Neural cell (in vitro differentiated cells): ENCODE measurements at regions not wholly inside any gene's neighbourhood (a gene's known extent, or its start where the extent isn't known, plus 50 kb on each side); places are given as distances from the start of the nearest gene placed in this dataset.

Source experiments
- H2AFZ ChIP-seq: fragments of 200-600, 300-800 bp; sonication (generic), shearing (Covaris generic); 2 replicates; pipeline ENCODE4 v1.6.0; 2014; ENCODE audit warnings: low read depth, mild to moderate bottlenecking, antibody characterized with exemption, low read length, moderate library complexity
- H3F3A ChIP-seq: fragments of 200-600 bp; shearing (Covaris generic); 2 replicates; pipeline ENCODE4 v1.6.1; 2016; ENCODE audit warnings: mild to moderate bottlenecking, moderate library complexity, mixed read lengths, antibody characterized with exemption, low read length; ENCODE audit not compliant: insufficient read depth, poor library complexity, severe bottlenecking
- H3K27ac ChIP-seq: fragments of 200-600, 300-800 bp; sonication (generic), shearing (Covaris generic); 2 replicates; pipeline ENCODE4 v1.5.1; 2014; ENCODE audit warnings: mild to moderate bottlenecking, low read length, moderate library complexity
- H3K27me3 ChIP-seq: fragments of 300-800, 200-600 bp; sonication (generic), shearing (Covaris generic); 2 replicates; pipeline ENCODE4 v1.6.0; 2014; ENCODE audit warnings: mild to moderate bottlenecking, low read depth, low read length, moderate library complexity; ENCODE audit not compliant: insufficient read depth
- H3K36me3 ChIP-seq: fragments of 300-800, 200-600 bp; sonication (generic), shearing (Covaris generic); 2 replicates; pipeline ENCODE4 v1.5.1; 2014; ENCODE audit warnings: mild to moderate bottlenecking, antibody characterized with exemption, low read length, moderate library complexity; ENCODE audit not compliant: insufficient read depth
- H3K4me2 ChIP-seq: fragments of 300-800, 200-600 bp; sonication (generic), shearing (Covaris generic); 2 replicates; pipeline ENCODE4 v1.6.0; 2014; ENCODE audit warnings: mild to moderate bottlenecking, low read length
- H3K4me3 ChIP-seq: fragments of 300-800, 200-600 bp; sonication (generic), shearing (Covaris generic); 2 replicates; pipeline ENCODE4 v1.5.1; 2014; ENCODE audit warnings: mild to moderate bottlenecking, low read length, moderate library complexity
- H3K79me2 ChIP-seq: fragments of 200-600 bp; shearing (Covaris generic); replicated peaks from 2 replicates; pipeline ENCODE4 v1.6.0; 2014; ENCODE audit warnings: mild to moderate bottlenecking, low read length, moderate library complexity; ENCODE audit not compliant: insufficient read depth
- H3K9ac ChIP-seq: fragments of 300-800, 200-600 bp; sonication (generic), shearing (Covaris generic); 2 replicates; pipeline ENCODE4 v1.6.1; 2016; ENCODE audit warnings: mild to moderate bottlenecking, low read length, mixed read lengths
- H3K9me2 ChIP-seq: fragments of 200-600 bp; shearing (Covaris generic); 2 replicates; pipeline ENCODE4 v1.6.1; 2016; ENCODE audit warnings: mild to moderate bottlenecking, low read length, mixed read lengths; ENCODE audit not compliant: insufficient read depth
- H3K9me3 ChIP-seq: fragments of 200-600, 300-800 bp; sonication (generic), shearing (Covaris generic); 2 replicates; pipeline ENCODE4 v1.6.1; 2016; ENCODE audit warnings: mild to moderate bottlenecking, mixed run types, low read length, moderate library complexity, mixed read lengths
- H4K20me1 ChIP-seq: fragments of 200-600 bp; shearing (Covaris generic); 2 replicates; pipeline ENCODE4 v1.6.1; 2016; ENCODE audit warnings: mild to moderate bottlenecking, mixed run types; ENCODE audit not compliant: insufficient read depth
- CTCF ChIP-seq: fragments of 450-650 bp; IDR thresholded peaks from 2 replicates; pipeline ENCODE4 v1.5.1; 2014; ENCODE audit warnings: antibody characterized with exemption, mild to moderate bottlenecking, moderate library complexity; ENCODE audit not compliant: poor library complexity, severe bottlenecking
- EP300 ChIP-seq: fragments of 450-650 bp; conservative IDR thresholded peaks from 2 replicates; pipeline ENCODE4 v1.6.1; 2014; ENCODE audit warnings: antibody characterized with exemption, mild to moderate bottlenecking, moderate library complexity; ENCODE audit not compliant: poor library complexity, severe bottlenecking
- EZH2 ChIP-seq: fragments of 200-600, 300-800 bp; shearing (Covaris generic), sonication (generic); IDR thresholded peaks from 2 replicates; pipeline ENCODE4 v1.6.1; 2014; ENCODE audit warnings: antibody characterized with exemption, low read length, borderline replicate concordance, mild to moderate bottlenecking; ENCODE audit not compliant: insufficient read depth, poor library complexity, severe bottlenecking
- MXI1 ChIP-seq: fragments of 450-650 bp; conservative IDR thresholded peaks from 2 replicates; pipeline ENCODE4 v1.6.1; 2014; ENCODE audit warnings: antibody characterized with exemption, mild to moderate bottlenecking; ENCODE audit not compliant: poor library complexity, severe bottlenecking
- POLR2AphosphoS5 ChIP-seq: IDR thresholded peaks from 2 replicates; pipeline ENCODE4 v1.6.1; 2012
- RAD21 ChIP-seq: fragments of 450-650 bp; conservative IDR thresholded peaks from 2 replicates; pipeline ENCODE4 v1.6.1; 2014; ENCODE audit warnings: antibody characterized with exemption, mild to moderate bottlenecking, moderate library complexity
- REST ChIP-seq: IDR thresholded peaks from 2 replicates; pipeline ENCODE4 v1.6.1; 2012; ENCODE audit warnings: borderline replicate concordance
- SMC3 ChIP-seq: fragments of 450-650 bp; conservative IDR thresholded peaks from 2 replicates; pipeline ENCODE4 v1.6.1; 2014; ENCODE audit warnings: antibody characterized with exemption, mild to moderate bottlenecking, moderate library complexity; ENCODE audit not compliant: poor library complexity
- TAF1 ChIP-seq: IDR thresholded peaks from 2 replicates; pipeline ENCODE4 v1.6.1; 2012; ENCODE audit warnings: low read depth

GRCh38 chr14:21880918-21881317, 207.3 kb upstream of the OR4E1 start:
- no peaks in the 10 kb centered on the region for H3K9me3 ChIP-seq
- H3K4me2 ChIP-seq = no peak overlapping the region
- no peak overlapping the region for H2AFZ ChIP-seq
- no peaks in the 10 kb centered on the region for H3K36me3 ChIP-seq
- no peaks in the 10 kb centered on the region for H3K79me2 ChIP-seq
- no peak overlapping the region for H3K9ac ChIP-seq
- H4K20me1 ChIP-seq = no peaks in the 10 kb centered on the region
- no peaks in the 10 kb centered on the region for H3K27me3 ChIP-seq
- no peaks in the 10 kb centered on the region for H3K9me2 ChIP-seq
- H3K27ac ChIP-seq = no peak overlapping the region
- no peak for TF ChIP-seq EP300
- TF ChIP-seq EZH2 = no peak
- no peak for TF ChIP-seq TAF1
- TF ChIP-seq MXI1 = no peak
- TF ChIP-seq SMC3 = no peak
- TF ChIP-seq RAD21 = no peak
- TF ChIP-seq REST = no peak
- no peak for TF ChIP-seq POLR2AphosphoS5
- TF ChIP-seq CTCF = no peak
- no peak overlapping the region for H3K4me3 ChIP-seq
- H3F3A ChIP-seq = no peaks in the 10 kb centered on the region

GRCh38 chr14:21875791-21876190, 202.2 kb upstream of the OR4E1 start:
- Histone ChIP-seq H3K9ac (no peak overlapping the region), H3K9me2 (no peaks in the 10 kb centered on the region), H2AFZ (no peak overlapping the region), H3K4me3 (no peak overlapping the region), H3K27ac (no peak overlapping the region), H3K9me3 (no peaks in the 10 kb centered on the region), H4K20me1 (no peaks in the 10 kb centered on the region), H3K79me2 (no peaks in the 10 kb centered on the region), H3K36me3 (no peaks in the 10 kb centered on the region), H3K4me2 (no peak overlapping the region), H3F3A (no peaks in the 10 kb centered on the region), H3K27me3 (no peaks in the 10 kb centered on the region)
- TF ChIP-seq TAF1 = no peak

GRCh38 chr14:21874946-21875345, 201.3 kb upstream of the OR4E1 start:
- no peaks in the 10 kb centered on the region for H3K9me2 ChIP-seq
- H3K36me3 ChIP-seq = no peaks in the 10 kb centered on the region
- H3K4me2 ChIP-seq = no peak overlapping the region
- H2AFZ ChIP-seq = no peak overlapping the region
- no peaks in the 10 kb centered on the region for H3K79me2 ChIP-seq
- no peaks in the 10 kb centered on the region for H4K20me1 ChIP-seq
- no peaks in the 10 kb centered on the region for H3F3A ChIP-seq
- H3K9ac ChIP-seq = no peak overlapping the region
- no peak for TF ChIP-seq TAF1
- TF ChIP-seq EP300 = no peak
- no peak for TF ChIP-seq REST
- TF ChIP-seq RAD21 = no peak
- no peak overlapping the region for H3K27ac ChIP-seq
- H3K27me3 ChIP-seq = no peaks in the 10 kb centered on the region
- no peak overlapping the region for H3K4me3 ChIP-seq
- H3K9me3 ChIP-seq = no peaks in the 10 kb centered on the region
